ENCODE measurements at regions not wholly inside any gene's neighbourhood (a gene's known extent, or its start where the extent isn't known, plus 50 kb on each side); places are given as distances from the start of the nearest gene placed in this dataset.

- TF ChIP-seq TBP (IDR thresholded peaks at IDR 0.05; ENCODE audit: low read depth, low read length): no peak
These were observed 124.7 kb upstream of the LIFR start (continued) for GRCh38 chr5:38681029-38681706.

Measured in H1 (cell line).